HepG2 (cell line): ENCODE measurements at regions not wholly inside any gene's neighbourhood (a gene's known extent, or its start where the extent isn't known, plus 50 kb on each side); places are given as distances from the start of the nearest gene placed in this dataset.

Experiments used
- ATAC-seq: fragments of 200-7000 bp; cut with Tn5 transposase; 3 replicates; pipeline ENCODE4 v1.9.1; 2020; ENCODE audit warnings: mild to moderate bottlenecking, moderate library complexity
- BruUV-seq: library from RNA; stranded (reverse); fragments of 400-500 nt; replicated peaks from 2 replicates; lab custom pipeline; 2021; lab: Mats Ljungman, UMichigan
- CTCF ChIA-PET: fragments of 300-600 bp; formaldehyde crosslinking; extraction: SDS; loops from one replicate; lab custom pipeline; 2021; ENCODE audit warnings: low total read pairs, inconsistent platforms, low intra/inter-chr PET ratio; lab: Yijun Ruan, JAX
- POLR2A ChIA-PET: fragments of 350-600 bp; sonication (Branson Sonifier 250); formaldehyde crosslinking; loops from one replicate; lab custom pipeline; 2020; ENCODE audit warnings: antibody characterized with exemption, inconsistent platforms; lab: Yijun Ruan, JAX
- DNase-seq: peaks from one replicate; pipeline ENCODE4 v3.0.0-alpha.2; 2015; ENCODE audit warnings: low spot score
- FAIRE-seq: peaks from 3 replicates; lab custom pipeline; 2011; peaks lifted over from hg19 to GRCh38; lab: Jason Lieb, UNC
- H2AFZ ChIP-seq: one replicate; pipeline ENCODE4 v1.6.1; 2011; ENCODE audit warnings: low read length, inconsistent platforms
- H3K27ac ChIP-seq: fragments of 300-600 bp; 3 replicates; pipeline ENCODE4 v1.8.0; 2011; ENCODE audit warnings: mixed run types, mild to moderate bottlenecking, mixed read lengths, low read length, inconsistent platforms; ENCODE audit not compliant: insufficient read depth; ENCODE audit errors: extremely low read length
- H3K27me3 ChIP-seq, 2 experiments: fragments of 200-600 bp in 1 of 2; 2 replicates in 1 of 2; 3 replicates in 1 of 2; pipeline versions ENCODE4 v1.6.0 to v1.8.0; 2011; ENCODE audit warnings: low read length in 2 of 2, mild to moderate bottlenecking in 2 of 2, moderate library complexity in 2 of 2, inconsistent platforms in 1 of 2; ENCODE audit not compliant: insufficient read depth in 2 of 2, control insufficient read depth in 1 of 2
- H3K36me3 ChIP-seq, 2 experiments: fragments of 200-600 bp in 1 of 2; replicated peaks in 1 of 2; 2 replicates in 1 of 2; 3 replicates in 1 of 2; pipeline versions ENCODE4 v1.5.1 to v1.8.0; 2011; ENCODE audit warnings: low read length in 2 of 2, inconsistent platforms in 1 of 2; ENCODE audit not compliant: insufficient read depth in 2 of 2, control insufficient read depth in 1 of 2
- H3K4me1 ChIP-seq: 2 replicates; pipeline ENCODE4 v1.5.1; 2012; ENCODE audit warnings: low read length, inconsistent platforms; ENCODE audit not compliant: insufficient read depth
- H3K4me2 ChIP-seq: 2 replicates; pipeline ENCODE4 v1.6.0; 2011; ENCODE audit warnings: low read depth, low read length, inconsistent platforms
- H3K4me3 ChIP-seq, 3 experiments: fragments of 200-600 bp in 1 of 3; sonication (generic), shearing (Covaris generic) in 1 of 3; replicated peaks in 1 of 3; 2 replicates each; pipeline ENCODE4 v1.5.1; 2011 to 2016; ENCODE audit warnings: low read length in 3 of 3, inconsistent platforms in 2 of 3, low read depth in 2 of 3, mild to moderate bottlenecking in 2 of 3, control low read depth in 1 of 3, mixed read lengths in 1 of 3; ENCODE audit not compliant: insufficient read depth in 1 of 3
- H3K79me2 ChIP-seq: one replicate; pipeline ENCODE4 v1.6.1; 2011; ENCODE audit warnings: low read length, inconsistent platforms; ENCODE audit not compliant: insufficient read depth
- H3K9ac ChIP-seq: 2 replicates; pipeline ENCODE4 v1.6.0; 2011; ENCODE audit warnings: mild to moderate bottlenecking, low read depth, low read length, inconsistent platforms; ENCODE audit not compliant: insufficient read depth
- H3K9me3 ChIP-seq: 2 replicates; pipeline ENCODE4 v1.5.1; 2012; ENCODE audit warnings: mild to moderate bottlenecking, low read length
- H4K20me1 ChIP-seq: 2 replicates; pipeline ENCODE4 v1.6.0; 2011; ENCODE audit warnings: inconsistent platforms, mild to moderate bottlenecking, low read length, moderate library complexity; ENCODE audit not compliant: insufficient read depth
- CEBPB ChIP-seq: IDR thresholded peaks from 2 replicates; pipeline ENCODE4 v1.6.1; 2011; ENCODE audit warnings: low read depth, low read length, improper control_type of control experiment, borderline replicate concordance
- HNF4A ChIP-seq: sonication (generic); formaldehyde crosslinking; IDR thresholded peaks from 2 replicates; pipeline ENCODE4 v1.4.0; 2020; ENCODE audit warnings: missing genetic modification reagents
- HNF4G ChIP-seq, 2 experiments: sonication (generic) in 1 of 2; formaldehyde crosslinking in 1 of 2; IDR thresholded peaks; 2 replicates each; pipeline versions ENCODE4 v1.4.0 to v1.6.1; 2011 to 2020; ENCODE audit warnings: borderline replicate concordance in 2 of 2, low read depth in 2 of 2, mild to moderate bottlenecking in 2 of 2, low read length in 1 of 2, missing genetic modification reagents in 1 of 2, moderate library complexity in 1 of 2
- HOXA5 ChIP-seq: sonication (generic); formaldehyde crosslinking; IDR thresholded peaks from 2 replicates; pipeline ENCODE4 v1.4.0; 2020; ENCODE audit warnings: missing genetic modification reagents
- MXD3 ChIP-seq: IDR thresholded peaks from 2 replicates; pipeline ENCODE4 v1.6.1; 2016; ENCODE audit warnings: mild to moderate bottlenecking, missing biosample characterization, missing genetic modification reagents
- NR2F2 ChIP-seq: IDR thresholded peaks from 2 replicates; pipeline ENCODE4 v1.6.1; 2012; ENCODE audit warnings: low read depth, inconsistent platforms, borderline replicate concordance
- SOX13 ChIP-seq, 3 experiments: fragments of 450-650 bp in 1 of 3; sonication (generic) in 1 of 3; formaldehyde crosslinking in 1 of 3; IDR thresholded peaks in 2 of 3; conservative IDR thresholded peaks in 1 of 3; 2 replicates each; pipeline versions ENCODE4 v1.5.0 to v1.6.1; 2016 to 2020; ENCODE audit warnings: antibody characterized with exemption in 1 of 3, mild to moderate bottlenecking in 1 of 3, missing compliant biosample characterization in 1 of 3, missing genetic modification reagents in 1 of 3, moderate library complexity in 1 of 3
- SOX5 ChIP-seq: IDR thresholded peaks from 2 replicates; pipeline ENCODE4 v1.6.1; 2016; ENCODE audit warnings: borderline replicate concordance
- SOX6 ChIP-seq, 2 experiments: fragments of 450-650 bp in 1 of 2; sonication (generic) in 1 of 2; formaldehyde crosslinking in 1 of 2; IDR thresholded peaks; 2 replicates each; pipeline versions ENCODE4 v1.4.0 to v1.6.1; 2017 to 2020; ENCODE audit warnings: antibody characterized with exemption in 1 of 2, mild to moderate bottlenecking in 1 of 2, missing genetic modification reagents in 1 of 2
- ZIK1 ChIP-seq: sonication (generic); formaldehyde crosslinking; IDR thresholded peaks from 2 replicates; pipeline ENCODE4 v1.5.0; 2020; ENCODE audit warnings: mild to moderate bottlenecking, low read depth, missing genetic modification reagents, borderline replicate concordance
- ZMYM3 ChIP-seq: sonication (generic); formaldehyde crosslinking; IDR thresholded peaks from 2 replicates; pipeline ENCODE4 v1.5.1; 2020; ENCODE audit warnings: mild to moderate bottlenecking, missing genetic modification reagents
- ZMYM4 ChIP-seq: sonication (generic); formaldehyde crosslinking; IDR thresholded peaks from 2 replicates; pipeline ENCODE4 v1.8.1; 2023; ENCODE audit warnings: mild to moderate bottlenecking, missing genetic modification reagents
- ZNF263 ChIP-seq: sonication (generic); formaldehyde crosslinking; IDR thresholded peaks from 2 replicates; pipeline ENCODE4 v1.4.0; 2020; ENCODE audit warnings: missing genetic modification reagents
- ZNF33A ChIP-seq: sonication (generic); formaldehyde crosslinking; IDR thresholded peaks from 2 replicates; pipeline ENCODE4 v1.5.1; 2020; ENCODE audit warnings: missing genetic modification reagents, mild to moderate bottlenecking, moderate library complexity, borderline replicate concordance
- WGBS: methylation state at CpG from one replicate; pipeline ENCODE4 v1.1.6; 2017; ENCODE audit warnings: low lambda C conversion rate; 5-methylcytosine and 5-hydroxymethylcytosine counted together
- in situ Hi-C: cut with HindIII; loops from 2 replicates; pipeline ENCODE4 v1.10.0; 2017; ENCODE audit warnings: low pct_unique_long_range_greater_than_20kb; ENCODE audit not compliant: extremely low pct_ligation_motif_present
- intact Hi-C: fragments of 100-400 bp; cut with micrococcal nuclease; formaldehyde crosslinking; loops from one replicate; pipeline ENCODE4 v1.10.0; 2022; ENCODE audit not compliant: unreplicated experiment
- TF ChIP-seq, protein P1 (sequence below): sonication (generic); formaldehyde crosslinking; conservative IDR thresholded peaks from 2 replicates; pipeline ENCODE4 v1.5.0; 2020; ENCODE audit warnings: missing genetic modification reagents
- TF ChIP-seq, protein P2 (sequence below): sonication (generic); formaldehyde crosslinking; IDR thresholded peaks from 2 replicates; pipeline ENCODE4 v1.4.0; 2020; ENCODE audit warnings: mild to moderate bottlenecking, missing genetic modification reagents

DNA sequence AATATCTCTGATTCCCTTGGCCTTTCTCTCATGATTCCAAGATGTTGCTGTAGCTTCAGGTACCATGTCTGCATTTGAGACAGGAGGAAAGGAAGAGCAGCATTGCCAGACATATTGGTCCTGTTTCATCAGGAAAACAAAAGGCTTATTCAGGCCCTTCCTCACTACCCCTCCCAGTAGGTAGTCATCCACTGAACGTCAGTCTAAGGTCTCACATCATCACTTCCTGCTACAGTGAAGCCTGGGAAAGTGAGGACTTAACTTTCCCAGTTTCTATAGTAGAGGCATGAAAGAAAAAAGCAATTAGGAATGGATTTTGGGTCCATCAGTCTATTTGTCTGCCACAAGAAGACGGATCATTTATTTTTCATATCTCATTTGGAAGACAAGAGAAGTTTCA lies 85.7 kb upstream of the SOX4 start (continued):
- TF ChIP-seq, protein P1, sequence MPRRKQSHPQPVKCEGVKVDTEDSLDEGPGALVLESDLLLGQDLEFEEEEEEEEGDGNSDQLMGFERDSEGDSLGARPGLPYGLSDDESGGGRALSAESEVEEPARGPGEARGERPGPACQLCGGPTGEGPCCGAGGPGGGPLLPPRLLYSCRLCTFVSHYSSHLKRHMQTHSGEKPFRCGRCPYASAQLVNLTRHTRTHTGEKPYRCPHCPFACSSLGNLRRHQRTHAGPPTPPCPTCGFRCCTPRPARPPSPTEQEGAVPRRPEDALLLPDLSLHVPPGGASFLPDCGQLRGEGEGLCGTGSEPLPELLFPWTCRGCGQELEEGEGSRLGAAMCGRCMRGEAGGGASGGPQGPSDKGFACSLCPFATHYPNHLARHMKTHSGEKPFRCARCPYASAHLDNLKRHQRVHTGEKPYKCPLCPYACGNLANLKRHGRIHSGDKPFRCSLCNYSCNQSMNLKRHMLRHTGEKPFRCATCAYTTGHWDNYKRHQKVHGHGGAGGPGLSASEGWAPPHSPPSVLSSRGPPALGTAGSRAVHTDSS (CRISPR knock-in tag), result no peak
- no peak for TF ChIP-seq ZNF263 (CRISPR knock-in tag)

DNA sequence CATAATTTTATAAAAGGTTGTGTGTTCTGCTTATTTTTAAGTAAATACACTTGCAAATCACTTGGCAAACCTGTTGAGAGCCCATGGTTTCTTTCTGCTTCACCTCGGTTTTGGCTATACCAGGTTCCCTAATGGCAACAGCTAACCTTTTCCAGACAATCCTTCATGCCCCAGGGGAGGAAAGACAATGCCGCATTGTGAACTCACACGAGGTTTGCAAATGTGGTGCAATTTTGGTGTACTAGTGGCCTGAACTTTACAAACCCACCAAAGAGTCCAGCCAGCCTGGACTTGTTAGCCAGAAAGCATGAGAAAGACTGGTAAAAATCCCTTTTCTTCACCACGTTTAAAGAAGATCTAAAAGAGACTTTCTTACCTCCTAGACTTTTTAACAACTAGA lies 84.8 kb upstream of the SOX4 start:
- WGBS, result 20% methylated on average over 4 of the region's 4 CpGs
- Histone ChIP-seq H3K9ac (no peak overlapping the region), H3K4me2 (0 out of 2 replicates have a peak overlapping the region, but pooled peaks have one; percentile 0)
- POLR2A ChIA-PET, result no interaction called here
- TF ChIP-seq HOXA5 (CRISPR knock-in tag) (no peak), SOX5 (CRISPR knock-in tag) (peak; percentile 75), NR2F2 (no peak), HNF4A (peak; percentile 32; the same call in 1 of the 2 replicates), ZNF33A (CRISPR knock-in tag) (0 out of 2 replicates have a peak, but pooled peaks have one; percentile 69), ZMYM4 (CRISPR knock-in tag) (peak; percentile 45; the same call in 1 of the 2 replicates), SOX13 (IDR thresholded peaks at IDR 0.05) (peak; percentile 43; the same call in 1 of the 2 replicates), SOX13 (CRISPR knock-in tag; conservative IDR thresholded peaks at IDR 0.05 in 1 of 2, IDR thresholded peaks at IDR 0.05 in 1 of 2) (peak in 1 of 2 experiments; percentile 78; a peak in 2 of 4 replicates), HNF4G (IDR thresholded peaks at IDR 0.05; ENCODE audit: borderline replicate concordance, low read depth, low read length) (no peak), HNF4G (CRISPR knock-in tag; IDR thresholded peaks at IDR 0.05; ENCODE audit: borderline replicate concordance, low read depth) (no peak), ZMYM3 (peak; percentile 18; the same call in 1 of the 2 replicates), SOX6 (IDR thresholded peaks at IDR 0.05) (no peak), SOX6 (CRISPR knock-in tag; IDR thresholded peaks at IDR 0.05) (peak; percentile 66), MXD3 (CRISPR knock-in tag) (no peak), ZIK1 (CRISPR knock-in tag) (0 out of 2 replicates have a peak, but pooled peaks have one; percentile 47), CEBPB (peak; percentile 15; the same call in 1 of the 2 replicates)
- TF ChIP-seq, protein P2, sequence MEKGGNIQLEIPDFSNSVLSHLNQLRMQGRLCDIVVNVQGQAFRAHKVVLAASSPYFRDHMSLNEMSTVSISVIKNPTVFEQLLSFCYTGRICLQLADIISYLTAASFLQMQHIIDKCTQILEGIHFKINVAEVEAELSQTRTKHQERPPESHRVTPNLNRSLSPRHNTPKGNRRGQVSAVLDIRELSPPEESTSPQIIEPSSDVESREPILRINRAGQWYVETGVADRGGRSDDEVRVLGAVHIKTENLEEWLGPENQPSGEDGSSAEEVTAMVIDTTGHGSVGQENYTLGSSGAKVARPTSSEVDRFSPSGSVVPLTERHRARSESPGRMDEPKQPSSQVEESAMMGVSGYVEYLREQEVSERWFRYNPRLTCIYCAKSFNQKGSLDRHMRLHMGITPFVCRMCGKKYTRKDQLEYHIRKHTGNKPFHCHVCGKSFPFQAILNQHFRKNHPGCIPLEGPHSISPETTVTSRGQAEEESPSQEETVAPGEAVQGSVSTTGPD (CRISPR knock-in tag), result peak; percentile 79
- TF ChIP-seq, all 625 proteins: peak for 10
- Histone ChIP-seq H3K27ac (no peak overlapping the region), H3K4me1 (peaks cover 49% of the 10 kb centered on the region), H3K79me2 (no peaks in the 10 kb centered on the region), H4K20me1 (no peaks in the 10 kb centered on the region), H2AFZ (no peak overlapping the region), H3K36me3 (no peaks in the 10 kb centered on the region), H3K27me3 (peaks cover 0 to 6% of the 10 kb centered on the region in 2 experiments; a peak in 2 of 5 replicates), H3K4me3 (no peak overlapping the region), H3K9me3 (no peaks in the 10 kb centered on the region)
- DNase-seq, result peak; percentile 29
- FAIRE-seq, result no peak
- ATAC-seq, result no peak
- BruUV-seq, result no TSS peak
- intact Hi-C loops (no loop called here), in situ Hi-C loops (no loop called here)
- CTCF ChIA-PET, result no interaction called here
